K562 (cell line): ENCODE measurements at regions not wholly inside any gene's neighbourhood (a gene's known extent, or its start where the extent isn't known, plus 50 kb on each side); places are given as distances from the start of the nearest gene placed in this dataset.

Source experiments
- ATAC-seq: fragments of 200-7000 bp; cut with Tn5 transposase; 3 replicates; pipeline ENCODE4 v1.9.1; 2020; ENCODE audit warnings: moderate library complexity
- BruUV-seq: library from RNA; stranded (reverse); fragments of 400-500 nt; replicated peaks from 2 replicates; lab custom pipeline; 2021; lab: Mats Ljungman, UMichigan
- CTCF ChIA-PET: fragments of 300-600 bp; formaldehyde crosslinking; extraction: SDS; loops from one replicate; lab custom pipeline; 2021; ENCODE audit warnings: low intra/inter-chr PET ratio; lab: Yijun Ruan, JAX
- POLR2A ChIA-PET: fragments of 300-600, 350-650 bp; sonication (Branson Sonifier 250); formaldehyde crosslinking; extraction: SDS; loops from one replicate; lab custom pipeline; 2021; ENCODE audit warnings: antibody characterized with exemption, inconsistent platforms; lab: Yijun Ruan, JAX
- DNase-seq, 4 experiments: peaks; one replicate each; pipeline versions ENCODE4 v3.0.0 to v3.0.0-alpha.2; 2011 to 2018; ENCODE audit warnings: low spot score in 3 of 4, mixed read lengths in 3 of 4; ENCODE audit errors: extremely low read depth in 1 of 4
- FAIRE-seq: peaks from 2 replicates; lab custom pipeline; 2011; peaks lifted over from hg19 to GRCh38; lab: Jason Lieb, UNC
- H2AFZ ChIP-seq: 2 replicates; pipeline ENCODE4 v1.6.0; 2011; ENCODE audit warnings: low read depth, low read length, control low read depth, inconsistent platforms
- H3K27ac ChIP-seq: fragments of 200-600 bp; 3 replicates; pipeline ENCODE4 v1.8.0; 2011; ENCODE audit warnings: low read depth, mild to moderate bottlenecking, control low read depth, inconsistent platforms, low read length, moderate library complexity, mixed read lengths; ENCODE audit errors: extremely low read depth
- H3K27me3 ChIP-seq, 2 experiments: fragments of 300-600 bp in 1 of 2; 2 replicates in 1 of 2; 3 replicates in 1 of 2; pipeline versions ENCODE4 v1.6.0 to v1.8.0; 2011; ENCODE audit warnings: inconsistent platforms in 2 of 2, low read length in 2 of 2, mild to moderate bottlenecking in 1 of 2, mixed read lengths in 1 of 2, moderate library complexity in 1 of 2; ENCODE audit not compliant: control insufficient read depth in 2 of 2, insufficient read depth in 2 of 2
- H3K36me3 ChIP-seq: fragments of 300-600 bp; 3 replicates; pipeline ENCODE4 v1.8.0; 2011; ENCODE audit warnings: mild to moderate bottlenecking, low read length, inconsistent platforms; ENCODE audit not compliant: control insufficient read depth, insufficient read depth
- H3K4me1 ChIP-seq, 2 experiments: fragments of 200-600 bp in 1 of 2; replicated peaks in 1 of 2; 2 replicates in 1 of 2; 3 replicates in 1 of 2; pipeline versions ENCODE4 v1.5.1 to v1.8.0; 2011; ENCODE audit warnings: inconsistent platforms in 2 of 2, low read length in 2 of 2, mild to moderate bottlenecking in 1 of 2, mixed read lengths in 1 of 2, moderate library complexity in 1 of 2; ENCODE audit not compliant: control insufficient read depth in 2 of 2, insufficient read depth in 2 of 2
- H3K4me2 ChIP-seq: 2 replicates; pipeline ENCODE4 v1.6.1; 2011; ENCODE audit warnings: low read length, control low read depth, inconsistent platforms, mixed read lengths; ENCODE audit not compliant: insufficient read depth
- H3K4me3 ChIP-seq: fragments of 200-600 bp; sonication (generic), shearing (Covaris generic); 2 replicates; pipeline ENCODE4 v1.5.1; 2016; ENCODE audit warnings: control low read depth, inconsistent platforms
- H3K79me2 ChIP-seq: fragments of 200-600 bp; 3 replicates; pipeline ENCODE4 v1.8.0; 2011; ENCODE audit warnings: low read length, inconsistent platforms; ENCODE audit not compliant: control insufficient read depth, insufficient read depth
- H3K9ac ChIP-seq, 2 experiments: 2 replicates each; pipeline versions ENCODE4 v1.6.0 to v1.6.1; 2011; ENCODE audit warnings: low read depth in 2 of 2, low read length in 2 of 2, control low read depth in 1 of 2, inconsistent platforms in 1 of 2, mild to moderate bottlenecking in 1 of 2, mixed read lengths in 1 of 2; ENCODE audit not compliant: insufficient read depth in 1 of 2
- H3K9me1 ChIP-seq: one replicate; pipeline ENCODE4 v1.6.0; 2011; ENCODE audit warnings: inconsistent platforms, mild to moderate bottlenecking, low read length, moderate library complexity; ENCODE audit not compliant: control insufficient read depth, insufficient read depth
- H3K9me3 ChIP-seq: replicated peaks from 2 replicates; pipeline ENCODE4 v1.5.1; 2011; ENCODE audit warnings: low read depth, low read length, inconsistent platforms; ENCODE audit not compliant: control insufficient read depth, insufficient read depth
- H4K20me1 ChIP-seq: replicated peaks from 2 replicates; pipeline ENCODE4 v1.6.1; 2011; ENCODE audit warnings: low read length, inconsistent platforms, mixed read lengths; ENCODE audit not compliant: control insufficient read depth, insufficient read depth
- FUS ChIP-seq: fragments of 200-400 bp; formaldehyde crosslinking; optimal IDR thresholded peaks from 2 replicates; pipeline ENCODE3; 2017; ENCODE audit warnings: low read depth, low read length
- GABPA ChIP-seq: fragments of 200-800 bp; sonication (Bioruptor generic); conservative IDR thresholded peaks from 2 replicates; pipeline ENCODE4 v1.6.1; 2016; ENCODE audit warnings: low read depth, missing genetic modification characterization, missing compliant biosample characterization
- RAD21 ChIP-seq, 2 experiments: fragments of 250-450 bp in 1 of 2; fragments of 450-650 bp in 1 of 2; sonication (Bioruptor Pico) in 1 of 2; formaldehyde crosslinking in 1 of 2; IDR thresholded peaks in 1 of 2; conservative IDR thresholded peaks in 1 of 2; 2 replicates each; pipeline versions ENCODE4 v1.4.0 to v1.8.0; 2020 to 2022; ENCODE audit warnings: mild to moderate bottlenecking in 2 of 2, moderate library complexity in 1 of 2
- WGBS: fragments of 100-300 bp; shearing (Covaris generic); methylation state at CpG from one replicate; pipeline ENCODE4 v1.1.6; 2016; ENCODE audit warnings: low coverage, mixed read lengths; ENCODE audit not compliant: insufficient coverage; ENCODE audit errors: missing lambda C conversion rate; 5-methylcytosine and 5-hydroxymethylcytosine counted together
- in situ Hi-C: fragments of 300-500 bp; cut with MboI; formaldehyde crosslinking; loops from 4 replicates; pipeline ENCODE4 v1.15.0; 2018; ENCODE audit warnings: inconsistent platforms, mixed read lengths
- intact Hi-C: fragments of 100-400 bp; cut with micrococcal nuclease; formaldehyde crosslinking; loops from 2 replicates; pipeline ENCODE4 v1.14.2; 2022

- no peak overlapping the region for H3K4me3 ChIP-seq
- no peaks in the 10 kb centered on the region for H3K79me2 ChIP-seq
- no peak overlapping the region for H3K4me2 ChIP-seq
- WGBS, result 4% methylated on average over 29 of the region's 29 CpGs
- ATAC-seq, result peak; percentile 16; the same call in 2 of the 3 replicates
- no peak overlapping the region for H3K9ac ChIP-seq
- H3K36me3 ChIP-seq, result no peaks in the 10 kb centered on the region
- ChIA-PET POLR2A (interaction anchor here (0.6 to 1.2 kb wide), 3 partner anchors 9 to 65 kb away, joined by 3 to 5 read pairs (median 3); no protein-coding TSS in a partner anchor), CTCF (no interaction called here)
- H4K20me1 ChIP-seq, result 0 out of 2 replicates have a peak, but pooled peaks cover 12% of the 10 kb centered on the region
- BruUV-seq, result no TSS peak
- intact Hi-C loops (loop anchor here (10.0 kb wide), 1 partner anchor 293 kb away; no protein-coding TSS in a partner anchor), in situ Hi-C loops (no loop called here)
- no peak for TF ChIP-seq FUS
- no peak for TF ChIP-seq GABPA
- peak in 1 of 2 experiments; percentile 8; a peak in 1 of 4 replicates for TF ChIP-seq RAD21 (CRISPR knock-in tag; conservative IDR thresholded peaks at IDR 0.05 in 1 of 2, IDR thresholded peaks at IDR 0.05 in 1 of 2)
- no peak overlapping the region for H2AFZ ChIP-seq
- H3K27me3 ChIP-seq, result peaks cover 41 to 54% of the 10 kb centered on the region in 2 experiments
- H3K4me1 ChIP-seq, result peaks cover 0 to 6% of the 10 kb centered on the region in 2 experiments; a peak in 1 of 5 replicates
- H3K9me3 ChIP-seq, result no peaks in the 10 kb centered on the region
- FAIRE-seq, result no peak
- H3K27ac ChIP-seq, result no peak overlapping the region
- no peak for DNase-seq
- no peaks in the 10 kb centered on the region for H3K9me1 ChIP-seq
Observed at GRCh38 chr6:170221753-170222400, 69.0 kb downstream of the DLL1 start.
